ENCODE measurements at regions not wholly inside any gene's neighbourhood (a gene's known extent, or its start where the extent isn't known, plus 50 kb on each side); places are given as distances from the start of the nearest gene placed in this dataset.

GRCh38 chr2:128626760-128627511, 308.3 kb upstream of the HS6ST1 start (continued):
- TF ChIP-seq NFAT5 (CRISPR knock-in tag; IDR thresholded peaks at IDR 0.05) (no peak), THYN1 (CRISPR knock-in tag; IDR thresholded peaks at IDR 0.05; ENCODE audit: borderline replicate concordance, low read depth) (no peak), ZHX2 (IDR thresholded peaks at IDR 0.05; ENCODE audit: low read depth) (no peak), ZHX2 (CRISPR knock-in tag; IDR thresholded peaks at IDR 0.05; ENCODE audit: borderline replicate concordance) (no peak), CC2D1A (CRISPR knock-in tag; IDR thresholded peaks at IDR 0.05) (no peak), SNAPC2 (CRISPR knock-in tag; IDR thresholded peaks at IDR 0.05) (no peak), ZNF616 (CRISPR knock-in tag; IDR thresholded peaks at IDR 0.05; ENCODE audit: low read depth) (no peak)
